H9 (cell line): ENCODE measurements at regions not wholly inside any gene's neighbourhood (a gene's known extent, or its start where the extent isn't known, plus 50 kb on each side); places are given as distances from the start of the nearest gene placed in this dataset.

Experiments
- DNase-seq: peaks from one replicate; pipeline ENCODE4 v3.0.0-alpha.2; 2017
- H2AFZ ChIP-seq: one replicate; pipeline ENCODE4 v1.6.1; 2013; ENCODE audit warnings: mild to moderate bottlenecking, low read length, control low read depth, moderate library complexity
- H2AK5ac ChIP-seq: 2 replicates; pipeline ENCODE4 v1.6.1; 2013; ENCODE audit warnings: low read length, control low read depth, mixed read lengths; ENCODE audit not compliant: insufficient read length
- H2BK120ac ChIP-seq: one replicate; pipeline ENCODE4 v1.6.1; 2013; ENCODE audit warnings: low read depth, mild to moderate bottlenecking, low read length, control low read depth, inconsistent platforms; ENCODE audit not compliant: poor library complexity, severe bottlenecking
- H2BK12ac ChIP-seq: 2 replicates; pipeline ENCODE4 v1.6.1; 2013; ENCODE audit warnings: low read length, control low read depth, mixed read lengths, low read depth; ENCODE audit not compliant: insufficient read length
- H2BK15ac ChIP-seq: 2 replicates; pipeline ENCODE4 v1.6.1; 2013; ENCODE audit warnings: low read depth, low read length, control low read depth
- H2BK20ac ChIP-seq: one replicate; pipeline ENCODE4 v1.6.1; 2013; ENCODE audit warnings: low read depth, mild to moderate bottlenecking, low read length, control low read depth, inconsistent platforms; ENCODE audit not compliant: poor library complexity, severe bottlenecking
- H2BK5ac ChIP-seq: 2 replicates; pipeline ENCODE4 v1.6.1; 2013; ENCODE audit warnings: low read length, control low read depth, mixed read lengths; ENCODE audit not compliant: insufficient read length
- H3K14ac ChIP-seq: 2 replicates; pipeline ENCODE4 v1.6.1; 2013; ENCODE audit warnings: low read length, control low read depth; ENCODE audit not compliant: insufficient read depth
- H3K18ac ChIP-seq: 2 replicates; pipeline ENCODE4 v1.6.1; 2013; ENCODE audit warnings: low read depth, mild to moderate bottlenecking, mixed read lengths, low read length, control low read depth; ENCODE audit not compliant: insufficient read length
- H3K23ac ChIP-seq: 2 replicates; pipeline ENCODE4 v1.6.1; 2013; ENCODE audit warnings: low read length, control low read depth, mixed read lengths, low read depth; ENCODE audit not compliant: insufficient read length
- H3K23me2 ChIP-seq: 2 replicates; pipeline ENCODE4 v1.6.1; 2013; ENCODE audit warnings: low read depth, mild to moderate bottlenecking, mixed read lengths, low read length, control low read depth; ENCODE audit not compliant: insufficient read length, poor library complexity, severe bottlenecking
- H3K27ac ChIP-seq: 2 replicates; pipeline ENCODE4 v1.5.1; 2013; ENCODE audit warnings: low read length, control low read depth, mixed read lengths, low read depth; ENCODE audit not compliant: insufficient read length
- H3K27me3 ChIP-seq: 2 replicates; pipeline ENCODE4 v1.6.1; 2013; ENCODE audit warnings: low read length, control low read depth, inconsistent platforms; ENCODE audit not compliant: insufficient read depth
- H3K4ac ChIP-seq: 2 replicates; pipeline ENCODE4 v1.6.1; 2013; ENCODE audit warnings: low read depth, mild to moderate bottlenecking, control low read depth, inconsistent platforms, low read length, moderate library complexity
- H3K4me1 ChIP-seq: 2 replicates; pipeline ENCODE4 v1.6.1; 2013; ENCODE audit warnings: low read length, control low read depth, inconsistent platforms; ENCODE audit not compliant: insufficient read depth
- H3K4me2 ChIP-seq: 2 replicates; pipeline ENCODE4 v1.6.1; 2013; ENCODE audit warnings: low read length, control low read depth, mixed read lengths; ENCODE audit not compliant: insufficient read length, insufficient read depth
- H3K56ac ChIP-seq: 2 replicates; pipeline ENCODE4 v1.6.1; 2013; ENCODE audit warnings: low read depth, mild to moderate bottlenecking, mixed read lengths, low read length, control low read depth; ENCODE audit not compliant: insufficient read length
- H3K79me1 ChIP-seq: 2 replicates; pipeline ENCODE4 v1.6.1; 2013; ENCODE audit warnings: low read depth, mild to moderate bottlenecking, moderate library complexity, low read length, control low read depth, inconsistent platforms; ENCODE audit not compliant: insufficient read depth, poor library complexity, severe bottlenecking
- H3K79me2 ChIP-seq: 2 replicates; pipeline ENCODE4 v1.6.1; 2013; ENCODE audit warnings: low read length, control low read depth, inconsistent platforms; ENCODE audit not compliant: insufficient read depth
- H3K9ac ChIP-seq: 2 replicates; pipeline ENCODE4 v1.6.1; 2013; ENCODE audit warnings: low read length, control low read depth, mixed read lengths; ENCODE audit not compliant: insufficient read length; ENCODE audit errors: extremely low read depth
- H3K9me3 ChIP-seq: one replicate; pipeline ENCODE4 v1.6.1; 2013; ENCODE audit warnings: low read depth, low read length, inconsistent platforms; ENCODE audit not compliant: control insufficient read depth
- H3T11ph ChIP-seq: one replicate; pipeline ENCODE4 v1.6.1; 2013; ENCODE audit warnings: mild to moderate bottlenecking, low read length, control low read depth, inconsistent platforms
- H4K20me1 ChIP-seq: one replicate; pipeline ENCODE4 v1.6.1; 2013; ENCODE audit not compliant: control insufficient read depth, insufficient read length, insufficient read depth
- H4K5ac ChIP-seq: 2 replicates; pipeline ENCODE4 v1.6.1; 2013; ENCODE audit warnings: low read depth, mild to moderate bottlenecking, mixed read lengths, low read length, control low read depth; ENCODE audit not compliant: insufficient read length
- H4K8ac ChIP-seq: replicated peaks from 2 replicates; pipeline ENCODE4 v1.6.1; 2013; ENCODE audit warnings: low read length, control low read depth, mixed read lengths, low read depth; ENCODE audit not compliant: insufficient read length
- H4K91ac ChIP-seq: 2 replicates; pipeline ENCODE4 v1.6.1; 2013; ENCODE audit warnings: low read depth, mild to moderate bottlenecking, moderate library complexity, mixed read lengths, low read length, control low read depth; ENCODE audit not compliant: insufficient read length
- H3K27ac Mint-ChIP-seq, 3 experiments: 2 replicates in 2 of 3; 3 replicates in 1 of 3; pipeline ENCODE4 v1.8.0; 2020 to 2021; ENCODE audit warnings: mixed read lengths in 3 of 3, mild to moderate bottlenecking in 1 of 3, moderate library complexity in 1 of 3
- H3K27me3 Mint-ChIP-seq: 2 replicates; pipeline ENCODE4 v1.8.0; 2021; ENCODE audit warnings: low read depth, mild to moderate bottlenecking, moderate library complexity, mixed read lengths
- H3K36me3 Mint-ChIP-seq, 3 experiments: 2 replicates in 2 of 3; 3 replicates in 1 of 3; pipeline ENCODE4 v1.8.0; 2020 to 2021; ENCODE audit warnings: low read depth in 3 of 3, mixed read lengths in 3 of 3; ENCODE audit not compliant: insufficient read depth in 1 of 3
- H3K4me1 Mint-ChIP-seq, 2 experiments: 2 replicates each; pipeline ENCODE4 v1.8.0; 2020; ENCODE audit warnings: mixed read lengths in 2 of 2
- H3K4me3 Mint-ChIP-seq, 2 experiments: 2 replicates in 1 of 2; 3 replicates in 1 of 2; pipeline ENCODE4 v1.8.0; 2020 to 2021; ENCODE audit warnings: mild to moderate bottlenecking in 2 of 2, mixed read lengths in 2 of 2, moderate library complexity in 1 of 2
- H3K9me3 Mint-ChIP-seq, 2 experiments: 2 replicates in 1 of 2; 3 replicates in 1 of 2; pipeline ENCODE4 v1.8.0; 2020; ENCODE audit warnings: mild to moderate bottlenecking in 2 of 2, mixed read lengths in 2 of 2, moderate library complexity in 1 of 2
- CTCF ChIP-seq: fragments of 200-600 bp; sonication (generic); conservative IDR thresholded peaks from 3 replicates; pipeline ENCODE4 v1.8.0; 2021; ENCODE audit warnings: antibody characterized with exemption, mild to moderate bottlenecking
- WGBS: extraction: QIAGEN DNeasy Blood & Tissue Kit; methylation state at CpG from one replicate; pipeline ENCODE4 v1.1.7; 2013; ENCODE audit warnings: missing lambda C conversion rate, low lambda C conversion rate, mixed read lengths; ENCODE audit not compliant: insufficient read length; ENCODE audit errors: extremely low coverage; 5-methylcytosine and 5-hydroxymethylcytosine counted together

GRCh38 chr10:128825626-128826025 is 641.4 kb upstream of the MGMT start:
- Histone ChIP-seq H3T11ph (no peak overlapping the region), H3K27me3 (no peaks in the 10 kb centered on the region), H3K9me3 (no peaks in the 10 kb centered on the region), H3K23me2 (no peaks in the 10 kb centered on the region), H2BK15ac (no peak overlapping the region), H3K23ac (no peak overlapping the region), H4K20me1 (no peaks in the 10 kb centered on the region), H2AFZ (no peak overlapping the region), H3K4me1 (no peaks in the 10 kb centered on the region), H3K56ac (no peak overlapping the region), H3K9ac (no peak overlapping the region), H2BK12ac (no peak overlapping the region), H4K5ac (no peak overlapping the region), H3K79me2 (no peaks in the 10 kb centered on the region), H3K4ac (no peak overlapping the region), H4K91ac (no peak overlapping the region), H2BK5ac (no peak overlapping the region), H2BK20ac (no peak overlapping the region), H3K27ac (no peak overlapping the region), H3K18ac (no peak overlapping the region), H4K8ac (no peak overlapping the region), H2BK120ac (no peak overlapping the region), H3K14ac (no peak overlapping the region), H3K79me1 (no peaks in the 10 kb centered on the region), H2AK5ac (no peak overlapping the region), H3K4me2 (no peak overlapping the region)
- Mint-ChIP-seq H3K9me3 (no peaks in the 10 kb centered on the region), H3K4me1 (no peaks in the 10 kb centered on the region), H3K4me3 (no peak overlapping the region), H3K27me3 (no peaks in the 10 kb centered on the region; the same call in none of the 2 replicates), H3K27ac (no peak overlapping the region), H3K36me3 (no peaks in the 10 kb centered on the region; a peak in 1 of 7 replicates)
- no peak for DNase-seq
- no peak for TF ChIP-seq CTCF
- no CpG with 5 or more reads among the region's 6 CpGs for WGBS
